RKO (cell line): ENCODE measurements at regions not wholly inside any gene's neighbourhood (a gene's known extent, or its start where the extent isn't known, plus 50 kb on each side); places are given as distances from the start of the nearest gene placed in this dataset.

Source experiments
- DNase-seq: peaks from one replicate; pipeline ENCODE4 v3.0.0-alpha.2; 2016; ENCODE audit warnings: low spot score

DNA sequence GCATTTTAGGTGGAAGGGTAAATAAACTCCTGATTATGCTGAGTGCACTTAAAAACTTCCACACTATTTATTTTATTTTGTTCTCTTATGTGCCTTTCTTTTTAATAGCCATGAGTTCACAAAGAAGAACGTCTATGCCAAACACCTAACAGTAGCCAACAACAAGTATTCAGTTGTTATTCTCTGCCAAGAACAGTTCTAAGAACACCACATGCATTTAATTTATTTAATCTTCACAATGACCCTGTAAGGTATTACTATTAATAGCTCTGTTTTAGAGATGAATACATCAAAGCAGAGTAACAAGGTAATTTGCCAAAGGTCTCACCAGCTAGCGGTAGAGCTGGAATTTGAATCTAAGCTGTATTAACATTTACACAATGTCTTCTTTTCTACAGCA is 240.1 kb downstream of the ALG10B start:
- DNase-seq, result no peak

- DNase-seq, result no peak
Observed at GRCh38 chr12:38585086-38585485, 268.5 kb downstream of the ALG10B start.

GRCh38 chr12:38586789-38587188 is 270.2 kb downstream of the ALG10B start:
- no peak for DNase-seq

DNA sequence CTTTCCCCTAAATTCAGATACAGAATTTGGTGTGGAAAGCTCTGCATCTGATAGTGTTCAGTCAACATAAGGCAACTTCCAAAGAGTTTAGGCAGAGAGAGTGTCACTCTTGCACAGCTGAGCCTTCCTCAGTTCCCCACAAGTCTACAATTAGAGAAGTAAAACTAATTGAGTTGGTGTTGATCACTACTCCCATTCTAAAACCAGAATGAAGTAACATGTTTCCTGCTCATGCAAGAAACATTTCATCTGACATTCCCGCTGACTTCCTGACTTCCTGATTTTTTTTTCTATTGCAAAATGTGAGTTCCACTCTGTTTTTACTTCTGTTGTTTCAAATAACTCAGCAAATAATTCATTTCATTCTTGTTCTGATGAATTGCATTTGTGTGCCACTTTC is 271.0 kb downstream of the ALG10B start:
- DNase-seq, result no peak

- DNase-seq, result no peak
Observed at GRCh38 chr12:38588624-38589305, 272.2 kb downstream of the ALG10B start.

DNA sequence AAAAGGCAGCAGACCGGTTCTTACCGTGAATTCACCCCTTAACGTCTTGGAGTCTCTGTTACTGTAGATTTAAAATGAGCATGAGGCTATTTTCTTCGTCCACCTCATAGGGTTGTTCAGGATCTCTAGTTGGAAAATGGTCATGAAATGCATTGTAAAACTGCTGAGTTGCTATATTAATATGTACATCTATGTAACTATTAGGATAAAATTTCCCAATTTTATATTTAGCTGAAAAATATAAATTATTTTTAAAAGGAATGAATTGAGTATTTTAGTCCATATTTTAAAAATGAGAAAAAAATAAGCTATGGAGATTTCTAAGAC is 272.7 kb downstream of the ALG10B start:
- DNase-seq, result no peak

GRCh38 chr12:38601949-38602348 is 285.4 kb downstream of the ALG10B start:
- no peak for DNase-seq
